IMR-90 (cell line): ENCODE measurements at regions not wholly inside any gene's neighbourhood (a gene's known extent, or its start where the extent isn't known, plus 50 kb on each side); places are given as distances from the start of the nearest gene placed in this dataset.

Experiments used
- BHLHE40 ChIP-seq: fragments of 150-350 bp; IDR thresholded peaks from 2 replicates; pipeline ENCODE4 v1.6.1; 2016; ENCODE audit warnings: mild to moderate bottlenecking, low read depth, low read length
- CEBPB ChIP-seq: IDR thresholded peaks from 2 replicates; pipeline ENCODE4 v1.6.1; 2012; ENCODE audit warnings: low read depth, low read length, improper control_type of control experiment
- CTCF ChIP-seq: conservative IDR thresholded peaks from 2 replicates; pipeline ENCODE4 v1.5.1; 2012; ENCODE audit warnings: mild to moderate bottlenecking, low read depth, low read length, improper control_type of control experiment
- ELK1 ChIP-seq: fragments of 150-350 bp; IDR thresholded peaks from 2 replicates; pipeline ENCODE4 v1.6.1; 2016; ENCODE audit warnings: low read depth, mild to moderate bottlenecking, low read length, moderate library complexity, borderline replicate concordance
- MAFK ChIP-seq: IDR thresholded peaks from 2 replicates; pipeline ENCODE4 v1.6.1; 2012; ENCODE audit warnings: low read depth, low read length, improper control_type of control experiment
- MAZ ChIP-seq: IDR thresholded peaks from 2 replicates; pipeline ENCODE4 v1.6.1; 2012; ENCODE audit warnings: low read depth, mild to moderate bottlenecking, low read length, improper control_type of control experiment, moderate library complexity, borderline replicate concordance
- MXI1 ChIP-seq: IDR thresholded peaks from 2 replicates; pipeline ENCODE4 v1.6.1; 2012; ENCODE audit warnings: low read depth, mild to moderate bottlenecking, low read length, moderate library complexity, borderline replicate concordance
- NFE2L2 ChIP-seq: fragments of 150-350 bp; IDR thresholded peaks from 2 replicates; pipeline ENCODE4 v1.6.1; 2016; ENCODE audit warnings: low read depth, mild to moderate bottlenecking, low read length
- POLR2A ChIP-seq: IDR thresholded peaks from 2 replicates; pipeline ENCODE4 v1.6.1; 2012; ENCODE audit warnings: mild to moderate bottlenecking, low read depth, low read length
- RAD21 ChIP-seq: IDR thresholded peaks from 2 replicates; pipeline ENCODE4 v1.6.1; 2012; ENCODE audit warnings: low read length, improper control_type of control experiment
- RCOR1 ChIP-seq: IDR thresholded peaks from 2 replicates; pipeline ENCODE4 v1.6.1; 2012; ENCODE audit warnings: mild to moderate bottlenecking, low read length, improper control_type of control experiment; ENCODE audit not compliant: insufficient replicate concordance
- RFX5 ChIP-seq: IDR thresholded peaks from 2 replicates; pipeline ENCODE4 v1.8.0; 2012; ENCODE audit warnings: low read depth, mild to moderate bottlenecking, low read length, moderate library complexity
- USF2 ChIP-seq: fragments of 150-350 bp; IDR thresholded peaks from 2 replicates; pipeline ENCODE4 v1.6.1; 2017; ENCODE audit warnings: mild to moderate bottlenecking, antibody characterized with exemption, low read length, low read depth

GRCh38 chr21:35291034-35291433 lies 241.9 kb upstream of the RUNX1 start:
- TF ChIP-seq CTCF (no peak), POLR2A (no peak), MAFK (no peak), MXI1 (no peak), RAD21 (no peak), RFX5 (no peak), ELK1 (no peak), CEBPB (no peak), NFE2L2 (no peak), BHLHE40 (no peak), MAZ (no peak), USF2 (no peak), RCOR1 (no peak)
